Mammary epithelial cell (primary cell): ENCODE measurements at regions not wholly inside any gene's neighbourhood (a gene's known extent, or its start where the extent isn't known, plus 50 kb on each side); places are given as distances from the start of the nearest gene placed in this dataset.

Experiments
- EZH2 ChIP-seq: IDR thresholded peaks from 2 replicates; pipeline ENCODE4 v1.6.1; 2012; ENCODE audit warnings: low read length, inconsistent platforms, borderline replicate concordance
- TF ChIP-seq, protein P1 (sequence below), 2 donors: IDR thresholded peaks in 1 of 2; conservative IDR thresholded peaks in 1 of 2; 2 replicates each; pipeline ENCODE4 v1.5.1; 2011 to 2012; ENCODE audit warnings: inconsistent platforms in 2 of 2, low read length in 2 of 2, mild to moderate bottlenecking in 2 of 2, control low read depth in 1 of 2, low read depth in 1 of 2; ENCODE audit not compliant: insufficient read depth in 1 of 2; ENCODE audit errors: extremely low read depth in 1 of 2

DNA sequence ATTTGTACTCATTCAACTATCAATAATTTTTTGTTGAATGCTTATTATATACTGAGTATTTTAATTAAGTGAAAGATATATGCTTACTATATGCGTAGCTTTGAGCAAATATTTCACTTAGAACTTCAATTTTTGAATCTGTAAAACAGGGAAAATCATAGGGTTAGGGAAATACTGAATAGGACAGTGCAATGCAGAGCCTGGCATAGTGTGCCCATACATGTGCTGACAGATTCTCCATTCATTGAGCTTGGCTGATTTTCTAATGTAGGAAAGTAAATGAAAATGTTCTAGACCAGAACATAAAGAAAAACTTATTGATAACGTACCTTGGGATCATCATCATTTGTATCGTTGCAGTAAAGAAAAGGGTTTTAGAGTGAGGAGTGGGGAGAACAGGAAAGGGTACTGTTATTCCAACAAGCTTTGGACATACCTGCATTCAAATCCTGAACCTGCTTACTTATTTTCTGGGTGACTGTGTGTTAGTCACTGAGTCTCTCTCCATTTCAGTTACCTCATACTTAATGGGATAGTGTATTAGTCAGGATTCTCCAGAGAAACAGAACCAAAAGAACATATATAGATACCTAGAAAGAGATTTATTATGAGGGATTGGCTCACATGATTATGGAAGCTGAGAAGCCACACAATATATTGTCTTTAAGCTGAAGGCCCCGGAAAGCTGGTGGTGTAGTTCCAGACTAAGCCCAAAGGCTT, 436.4 kb downstream of the ADAMTS20 start:
- TF ChIP-seq, protein P1, sequence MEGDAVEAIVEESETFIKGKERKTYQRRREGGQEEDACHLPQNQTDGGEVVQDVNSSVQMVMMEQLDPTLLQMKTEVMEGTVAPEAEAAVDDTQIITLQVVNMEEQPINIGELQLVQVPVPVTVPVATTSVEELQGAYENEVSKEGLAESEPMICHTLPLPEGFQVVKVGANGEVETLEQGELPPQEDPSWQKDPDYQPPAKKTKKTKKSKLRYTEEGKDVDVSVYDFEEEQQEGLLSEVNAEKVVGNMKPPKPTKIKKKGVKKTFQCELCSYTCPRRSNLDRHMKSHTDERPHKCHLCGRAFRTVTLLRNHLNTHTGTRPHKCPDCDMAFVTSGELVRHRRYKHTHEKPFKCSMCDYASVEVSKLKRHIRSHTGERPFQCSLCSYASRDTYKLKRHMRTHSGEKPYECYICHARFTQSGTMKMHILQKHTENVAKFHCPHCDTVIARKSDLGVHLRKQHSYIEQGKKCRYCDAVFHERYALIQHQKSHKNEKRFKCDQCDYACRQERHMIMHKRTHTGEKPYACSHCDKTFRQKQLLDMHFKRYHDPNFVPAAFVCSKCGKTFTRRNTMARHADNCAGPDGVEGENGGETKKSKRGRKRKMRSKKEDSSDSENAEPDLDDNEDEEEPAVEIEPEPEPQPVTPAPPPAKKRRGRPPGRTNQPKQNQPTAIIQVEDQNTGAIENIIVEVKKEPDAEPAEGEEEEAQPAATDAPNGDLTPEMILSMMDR (conservative IDR thresholded peaks at IDR 0.05 in 1 of 2, IDR thresholded peaks at IDR 0.05 in 1 of 2; ENCODE audit: extremely low read depth in 1 of 2, insufficient read depth in 1 of 2, low read depth in 1 of 2, low read length in 2 of 2) = no peak
- TF ChIP-seq EZH2 = no peak
